Gastrocnemius medialis (tissue), 4 donors: ENCODE measurements at regions not wholly inside any gene's neighbourhood (a gene's known extent, or its start where the extent isn't known, plus 50 kb on each side); places are given as distances from the start of the nearest gene placed in this dataset.

Experiments used
- ATAC-seq, 2 donors: fragments of 150-250 bp; one replicate each; pipeline ENCODE4 v1.9.1; 2016
- DNase-seq, 2 donors: peaks; one replicate each; pipeline ENCODE4 v3.0.0-alpha.2; 2019
- H3K27ac ChIP-seq, 4 donors: fragments of 200-600 bp; sonication (generic); 1 replicate in 1 of 4; 2 replicates in 3 of 4; pipeline ENCODE4 v1.5.1; 2016 to 2018; ENCODE audit warnings: mild to moderate bottlenecking in 2 of 4, moderate library complexity in 1 of 4
- H3K27me3 ChIP-seq, 3 donors: fragments of 200-600 bp; sonication (generic) in 2 of 3; 1 replicate in 1 of 3; 2 replicates in 2 of 3; pipeline versions ENCODE4 v1.5.1 to v1.6.0; 2016 to 2019; ENCODE audit warnings: mild to moderate bottlenecking in 1 of 3, moderate library complexity in 1 of 3
- H3K36me3 ChIP-seq, 2 donors: fragments of 200-600 bp; sonication (generic) in 1 of 2; one replicate each; pipeline ENCODE4 v1.5.1; 2017 to 2018
- H3K4me1 ChIP-seq, 2 donors: fragments of 200-600 bp; sonication (generic) in 1 of 2; one replicate each; pipeline ENCODE4 v1.5.1; 2016 to 2017; ENCODE audit warnings: mild to moderate bottlenecking in 2 of 2
- H3K4me3 ChIP-seq, 4 donors: fragments of 200-600 bp; sonication (generic) in 3 of 4; 1 replicate in 1 of 4; 2 replicates in 3 of 4; pipeline ENCODE4 v1.5.1; 2016 to 2019; ENCODE audit warnings: mild to moderate bottlenecking in 2 of 4
- H3K9me3 ChIP-seq, 3 donors: fragments of 200-600 bp; sonication (generic) in 2 of 3; 1 replicate in 1 of 3; 2 replicates in 2 of 3; pipeline ENCODE4 v1.5.1; 2016 to 2019
- POLR2A ChIP-seq, 2 donors: fragments of 450-650 bp; IDR thresholded peaks; one replicate each; pipeline ENCODE4 v1.6.1; 2017; ENCODE audit warnings: antibody characterized with exemption in 2 of 2, mild to moderate bottlenecking in 2 of 2, moderate library complexity in 2 of 2
- in situ Hi-C, 4 donors: fragments of 200-750 bp; cut with MboI; loops; one replicate each; pipeline versions ENCODE4 v1.15.0 to v1.8.0; 2017; ENCODE audit warnings: low sequenced_read_pairs in 4 of 4
- intact Hi-C: fragments of 100-400 bp; cut with DNase I; formaldehyde crosslinking; loops from one replicate; pipeline ENCODE4 v1.15.1; 2023; ENCODE audit warnings: low total_unique reads
- TF ChIP-seq, protein P1 (sequence below), 5 experiments: fragments of 450-650 bp in 3 of 5; fragments of 200-600 bp in 2 of 5; sonication (generic) in 2 of 5; IDR thresholded peaks in 4 of 5; conservative IDR thresholded peaks in 1 of 5; 1 replicate in 4 of 5; 2 replicates in 1 of 5; pipeline ENCODE4 v1.5.1; 2016 to 2019; ENCODE audit warnings: antibody characterized with exemption in 5 of 5, mild to moderate bottlenecking in 3 of 5, moderate library complexity in 3 of 5

DNA sequence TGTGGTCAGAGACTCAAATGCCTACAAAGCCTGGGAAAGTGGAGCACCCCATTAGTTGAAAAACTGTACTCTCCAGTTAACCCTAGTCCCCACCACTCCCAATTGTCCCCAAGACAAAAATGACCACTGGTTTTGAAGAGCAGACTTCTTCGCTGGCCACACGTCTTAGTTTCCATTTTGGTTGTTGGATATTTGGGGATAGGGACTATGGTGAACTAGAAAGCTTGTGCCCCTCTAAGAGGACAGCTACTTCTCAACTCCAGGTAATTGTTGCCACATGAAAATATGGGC, 109.4 kb upstream of the SPRY4 start:
- Histone ChIP-seq H3K4me3 (no peak overlapping the region), H3K9me3 (no peaks in the 10 kb centered on the region), H3K27ac (no peak overlapping the region), H3K27me3 (no peaks in the 10 kb centered on the region), H3K4me1 (no peaks in the 10 kb centered on the region), H3K36me3 (no peaks in the 10 kb centered on the region)
- no peak for TF ChIP-seq POLR2A (IDR thresholded peaks at IDR 0.05)
- TF ChIP-seq, protein P1, sequence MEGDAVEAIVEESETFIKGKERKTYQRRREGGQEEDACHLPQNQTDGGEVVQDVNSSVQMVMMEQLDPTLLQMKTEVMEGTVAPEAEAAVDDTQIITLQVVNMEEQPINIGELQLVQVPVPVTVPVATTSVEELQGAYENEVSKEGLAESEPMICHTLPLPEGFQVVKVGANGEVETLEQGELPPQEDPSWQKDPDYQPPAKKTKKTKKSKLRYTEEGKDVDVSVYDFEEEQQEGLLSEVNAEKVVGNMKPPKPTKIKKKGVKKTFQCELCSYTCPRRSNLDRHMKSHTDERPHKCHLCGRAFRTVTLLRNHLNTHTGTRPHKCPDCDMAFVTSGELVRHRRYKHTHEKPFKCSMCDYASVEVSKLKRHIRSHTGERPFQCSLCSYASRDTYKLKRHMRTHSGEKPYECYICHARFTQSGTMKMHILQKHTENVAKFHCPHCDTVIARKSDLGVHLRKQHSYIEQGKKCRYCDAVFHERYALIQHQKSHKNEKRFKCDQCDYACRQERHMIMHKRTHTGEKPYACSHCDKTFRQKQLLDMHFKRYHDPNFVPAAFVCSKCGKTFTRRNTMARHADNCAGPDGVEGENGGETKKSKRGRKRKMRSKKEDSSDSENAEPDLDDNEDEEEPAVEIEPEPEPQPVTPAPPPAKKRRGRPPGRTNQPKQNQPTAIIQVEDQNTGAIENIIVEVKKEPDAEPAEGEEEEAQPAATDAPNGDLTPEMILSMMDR (IDR thresholded peaks at IDR 0.05 in 4 of 5, conservative IDR thresholded peaks at IDR 0.05 in 1 of 5) = no peak
- in situ Hi-C loops = no loop called here
- ATAC-seq (no peak), DNase-seq (no peak)
- intact Hi-C loops = loop anchor here (10.0 kb wide), 1 partner anchor 109 kb away; the partner anchor contains the start of gene SPRY4

DNA sequence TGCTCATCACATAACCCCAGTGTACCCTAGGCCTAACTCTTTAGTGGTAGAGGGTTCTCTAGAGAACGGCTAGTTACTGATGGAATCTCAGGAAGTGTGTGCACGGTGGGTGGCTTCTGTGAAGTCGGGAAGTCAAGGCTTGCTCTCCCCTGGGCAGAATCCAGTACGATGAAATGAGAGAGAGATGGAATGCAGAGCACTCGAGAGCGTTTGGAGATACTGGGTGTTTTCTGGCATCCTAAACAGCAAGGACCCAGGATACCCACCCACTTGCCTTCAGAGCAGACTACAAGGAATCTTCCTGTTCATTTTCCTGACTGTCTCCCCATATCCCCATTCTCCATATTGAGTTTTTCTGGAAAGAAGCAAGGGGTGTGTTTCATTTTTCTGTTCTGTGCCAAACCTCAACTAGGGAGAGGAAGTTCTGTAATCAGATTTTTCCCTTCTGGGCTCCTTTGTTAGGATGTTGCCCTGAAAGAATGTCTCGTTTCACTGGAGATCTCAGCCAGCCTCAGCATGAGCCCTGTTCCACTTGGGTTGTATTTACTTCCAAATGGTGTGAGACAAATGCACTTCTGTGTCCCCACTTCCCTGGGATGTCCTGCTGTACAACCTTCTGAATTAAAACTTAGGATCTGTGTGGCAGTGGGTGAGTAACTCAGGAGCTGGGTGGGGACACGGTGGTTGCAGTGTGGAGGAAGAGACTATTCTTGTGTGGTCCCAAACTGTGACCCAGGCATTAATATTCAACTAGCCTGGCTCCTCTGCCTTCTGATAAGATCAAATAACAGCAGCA, 108.9 kb upstream of the SPRY4 start:
- peak; percentile 19 to 27 for ATAC-seq
- TF ChIP-seq POLR2A (IDR thresholded peaks at IDR 0.05) = no peak
- TF ChIP-seq, protein P1 (IDR thresholded peaks at IDR 0.05 in 4 of 5, conservative IDR thresholded peaks at IDR 0.05 in 1 of 5) = no peak

DNA sequence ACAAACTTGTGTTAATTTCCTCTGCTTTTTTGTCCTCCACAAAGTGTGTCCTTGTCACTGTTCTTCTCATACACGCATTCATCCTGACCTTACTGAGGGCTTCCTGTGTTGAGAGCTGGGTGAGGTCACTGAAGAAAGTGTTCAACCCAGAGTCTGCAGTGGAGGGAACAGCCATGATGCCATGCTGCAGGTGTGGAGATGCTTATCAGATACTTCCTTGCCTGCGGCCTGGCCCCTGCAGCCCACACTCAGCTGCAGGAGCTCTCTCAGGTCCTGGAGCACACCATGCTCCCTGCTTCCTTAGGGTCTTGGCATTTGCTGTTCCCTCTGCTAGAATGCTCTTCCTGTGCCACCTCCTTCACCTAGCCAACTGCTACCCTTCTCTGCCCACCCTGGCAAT, 108.1 kb upstream of the SPRY4 start:
- in situ Hi-C loops = no loop called here
- ATAC-seq (no peak), DNase-seq (no peak)
- Histone ChIP-seq H3K36me3 (no peaks in the 10 kb centered on the region), H3K27ac (no peak overlapping the region), H3K4me1 (no peaks in the 10 kb centered on the region), H3K27me3 (no peaks in the 10 kb centered on the region), H3K9me3 (no peaks in the 10 kb centered on the region), H3K4me3 (no peak overlapping the region)
- TF ChIP-seq POLR2A (IDR thresholded peaks at IDR 0.05) = no peak
- TF ChIP-seq, protein P1 (IDR thresholded peaks at IDR 0.05 in 4 of 5, conservative IDR thresholded peaks at IDR 0.05 in 1 of 5) = no peak
- intact Hi-C loops = loop anchor here (10.0 kb wide), 1 partner anchor 108 kb away; the partner anchor contains the start of gene SPRY4

More for the DNA sequence above, 108.9 kb upstream of the SPRY4 start:
- Histone ChIP-seq H3K27ac (no peak overlapping the region), H3K27me3 (no peaks in the 10 kb centered on the region), H3K36me3 (no peaks in the 10 kb centered on the region), H3K9me3 (no peaks in the 10 kb centered on the region), H3K4me3 (no peak overlapping the region), H3K4me1 (no peaks in the 10 kb centered on the region)
- in situ Hi-C loops = no loop called here
- no peak for DNase-seq
- intact Hi-C loops = loop anchor here (10.0 kb wide), 1 partner anchor 109 kb away; the partner anchor contains the start of gene SPRY4

DNA sequence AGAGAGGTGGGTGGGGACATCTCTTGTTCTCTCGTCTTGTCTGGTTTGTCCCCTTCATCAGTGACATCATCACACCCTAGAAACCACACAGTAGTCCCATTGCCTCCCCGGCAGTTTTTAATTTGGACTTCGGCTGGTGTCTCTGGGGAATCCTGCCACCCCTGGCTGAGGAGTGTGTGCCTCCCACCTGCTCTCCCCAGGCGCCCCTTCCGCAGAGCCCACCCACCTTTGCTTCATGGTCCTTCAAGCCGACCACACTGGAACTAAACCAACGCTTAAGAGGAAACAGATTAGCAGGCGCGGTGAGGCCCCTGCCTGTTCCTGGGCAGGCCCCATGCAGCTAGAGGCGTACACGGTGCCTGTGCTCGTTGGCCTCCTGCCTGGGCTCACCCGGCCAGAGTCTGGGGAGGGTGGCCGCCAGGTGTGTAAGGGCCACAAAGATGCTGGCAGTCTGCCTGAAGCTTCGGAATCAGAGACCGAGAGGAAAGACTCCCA, 107.6 kb upstream of the SPRY4 start:
- Histone ChIP-seq H3K9me3 (no peaks in the 10 kb centered on the region), H3K27me3 (no peaks in the 10 kb centered on the region), H3K4me1 (no peaks in the 10 kb centered on the region), H3K27ac (no peak overlapping the region), H3K36me3 (no peaks in the 10 kb centered on the region), H3K4me3 (no peak overlapping the region)
- no peak for DNase-seq
- in situ Hi-C loops = no loop called here
- TF ChIP-seq, protein P1 (IDR thresholded peaks at IDR 0.05 in 4 of 5, conservative IDR thresholded peaks at IDR 0.05 in 1 of 5) = no peak
- TF ChIP-seq POLR2A (IDR thresholded peaks at IDR 0.05) = no peak
- intact Hi-C loops = loop anchor here (10.0 kb wide), 1 partner anchor 108 kb away; the partner anchor contains the start of gene SPRY4
- ATAC-seq = no peak
